NCI-H510A treated with DMSO at 0.1 percent for 48 hours (cell line): ENCODE measurements at regions not wholly inside any gene's neighbourhood (a gene's known extent, or its start where the extent isn't known, plus 50 kb on each side); places are given as distances from the start of the nearest gene placed in this dataset.
"Not testable (repeated sequence)": the region's sequence is repeated elsewhere in the genome, so short reads cannot be mapped to it uniquely, and the experiment has no call there.

ENCODE experiments used
- DNase-seq: peaks from one replicate; lab custom pipeline; 2025; lab: John Stamatoyannopoulos, UW

- no peak for DNase-seq
Measured at GRCh38 chr1:212495766-212496494, 63.2 kb downstream of the NENF start.

GRCh38 chr1:212496682-212497081 lies 64.0 kb downstream of the NENF start:
- DNase-seq, result no peak

GRCh38 chr1:212497553-212497952 lies 64.8 kb downstream of the NENF start:
- DNase-seq, result no peak

DNA sequence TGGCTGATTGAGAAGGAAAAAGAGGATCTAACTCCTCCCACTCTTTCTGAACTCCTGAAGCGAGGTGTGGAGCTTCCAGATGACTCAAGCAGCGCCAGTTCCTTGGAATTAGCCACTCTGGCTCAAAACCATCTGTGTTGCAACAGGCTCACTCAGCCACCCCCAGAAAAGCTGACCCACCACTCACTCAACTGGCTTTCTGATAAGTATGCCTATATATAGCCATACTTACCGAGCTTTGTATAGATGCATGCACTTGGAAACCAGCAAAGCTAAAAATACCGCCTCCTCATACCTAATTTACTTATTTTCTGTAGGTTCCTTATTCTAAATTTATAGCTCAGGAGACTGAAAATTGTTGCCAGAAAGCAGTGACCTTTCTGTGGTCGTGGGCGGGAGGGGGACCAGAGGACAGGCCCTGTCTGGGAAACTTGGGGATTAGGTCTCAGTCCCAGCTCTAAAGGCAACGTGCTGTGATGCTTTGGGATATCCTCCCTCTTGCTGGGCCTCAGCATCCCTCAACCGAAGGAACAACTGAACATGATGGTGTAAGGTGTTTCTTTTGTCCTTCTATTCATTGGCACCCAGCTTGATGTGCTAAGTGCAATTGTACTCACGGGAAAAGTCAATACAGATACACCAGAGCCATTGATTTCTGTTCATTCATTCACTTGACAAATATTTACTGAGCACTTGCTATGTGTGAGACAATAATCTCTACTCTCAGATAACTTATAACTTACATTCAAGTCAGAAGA lies 65.7 kb downstream of the NENF start:
- DNase-seq, result peak; percentile 77

- no peak for DNase-seq
Measured at GRCh38 chr1:212500351-212500750, 67.6 kb downstream of the NENF start.

DNA sequence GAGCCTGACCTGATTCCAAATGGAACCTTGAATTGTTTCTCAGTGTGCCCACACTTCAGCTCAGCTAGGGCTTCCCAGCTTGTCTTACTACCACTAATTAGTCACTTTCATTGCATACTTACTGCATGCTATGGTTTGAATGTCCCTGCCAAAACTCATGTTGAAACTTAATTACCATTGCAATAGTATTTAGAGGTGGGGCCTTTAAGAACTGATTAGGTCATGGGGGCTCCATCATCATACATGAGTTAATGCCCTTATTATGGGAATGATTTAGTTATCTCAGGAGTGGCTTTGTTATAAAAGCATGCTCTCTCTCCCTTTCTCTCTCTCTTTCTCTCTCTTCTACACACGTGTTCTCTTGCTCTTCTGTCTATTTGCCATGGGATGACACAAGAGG lies 68.3 kb downstream of the NENF start:
- no peak for DNase-seq

DNA sequence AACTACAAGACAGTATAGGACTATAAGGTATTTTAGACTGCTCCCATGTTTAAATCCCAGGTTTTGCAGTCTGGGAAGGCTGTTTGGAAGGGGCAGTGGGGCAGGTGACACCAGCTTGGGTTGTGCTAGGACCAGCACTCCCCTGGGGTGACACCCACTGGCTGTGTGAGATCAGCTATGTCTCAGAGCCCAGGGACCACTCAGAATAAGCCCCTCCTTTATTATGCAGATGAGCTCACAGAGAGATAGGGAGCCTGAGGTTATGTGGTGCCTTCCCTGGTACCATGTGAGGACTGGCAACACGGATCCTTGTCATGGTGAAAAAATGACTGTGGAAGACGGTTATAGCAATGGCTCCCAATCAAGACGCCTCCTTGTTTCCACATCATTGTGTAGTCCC lies 71.0 kb downstream of the NENF start:
- no peak for DNase-seq

DNA sequence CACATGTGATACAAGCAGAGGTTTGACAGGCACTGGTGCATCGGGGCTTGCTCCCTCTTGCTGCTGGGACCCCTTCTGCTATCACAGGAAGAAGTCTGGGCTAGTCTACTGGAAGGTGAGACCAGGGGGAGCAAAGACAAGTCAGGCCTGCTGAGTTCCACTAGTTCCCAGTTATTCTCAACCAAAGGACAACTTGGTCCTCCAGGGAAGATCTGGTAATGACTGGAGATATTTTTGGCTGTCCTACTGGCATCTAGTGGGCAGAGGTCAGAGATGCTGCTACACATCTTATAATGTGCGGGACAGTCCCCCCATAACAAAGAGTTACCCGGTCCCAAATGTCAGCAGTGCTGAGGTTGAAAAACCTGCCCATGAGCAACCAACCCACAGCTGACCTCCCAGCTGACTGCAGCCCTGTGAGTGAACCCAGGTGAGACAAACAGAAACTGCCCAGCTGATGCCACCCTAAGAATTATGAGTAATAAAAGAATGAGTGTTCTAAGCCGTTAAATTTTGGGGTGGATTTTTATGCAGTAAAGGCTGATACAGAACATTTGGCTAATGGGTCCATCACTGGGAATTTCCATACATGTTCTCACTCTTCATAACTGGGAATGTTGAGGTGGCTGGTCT lies 71.6 kb downstream of the NENF start:
- no peak for DNase-seq

- DNase-seq, result no peak
Measured at GRCh38 chr1:212506666-212507065, 73.9 kb downstream of the NENF start.

DNA sequence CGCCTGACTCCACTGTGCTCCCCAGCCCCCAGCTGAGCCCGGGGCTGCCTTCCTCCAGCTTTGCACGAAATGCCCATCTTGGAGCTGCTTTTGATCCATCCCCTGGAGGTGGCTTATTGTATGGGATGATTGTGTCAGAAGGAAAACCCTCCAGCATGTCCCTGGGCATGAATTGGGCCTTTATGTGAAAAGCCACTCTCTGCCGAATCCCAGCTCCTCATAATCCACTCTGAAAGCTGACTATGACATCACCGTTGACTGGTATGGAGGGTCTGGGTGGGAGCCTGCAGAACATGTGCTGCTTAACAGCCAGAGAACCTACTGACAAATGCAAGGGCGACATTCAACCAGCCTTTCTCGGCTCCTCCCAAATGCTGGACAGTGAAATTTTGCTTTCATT lies 74.6 kb downstream of the NENF start:
- no peak for DNase-seq

GRCh38 chr1:212512816-212513559 lies 80.3 kb downstream of the NENF start:
- no peak for DNase-seq

- no peak for DNase-seq
Measured at GRCh38 chr1:212513586-212513985, 80.9 kb downstream of the NENF start.

DNA sequence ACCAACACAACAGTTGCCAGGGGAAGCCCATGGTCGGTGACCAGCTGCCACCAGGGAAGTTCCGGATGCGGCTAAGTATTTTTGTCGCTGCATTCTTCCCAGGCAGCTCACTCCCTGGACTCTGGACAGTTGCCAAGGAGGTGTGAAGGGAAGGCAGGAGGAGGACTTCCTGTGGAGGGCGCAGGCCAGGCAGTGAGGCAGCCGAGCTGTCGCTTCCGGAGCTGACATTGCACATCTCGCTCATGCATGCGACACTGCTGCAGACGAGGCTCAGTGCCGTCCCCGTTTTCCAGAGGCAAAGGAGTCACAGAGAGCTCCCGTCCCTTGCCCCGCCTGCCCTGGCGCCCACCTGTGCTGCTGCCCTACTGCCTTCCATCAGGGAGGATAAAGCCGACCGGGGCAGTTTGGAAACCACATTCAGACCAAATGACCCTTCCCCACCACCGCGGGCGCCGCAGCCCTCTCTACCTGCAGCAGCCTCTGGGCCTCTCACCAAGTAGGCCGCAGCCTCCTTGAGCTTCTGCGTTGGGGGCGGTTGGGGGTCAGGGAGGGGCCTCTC lies 81.4 kb downstream of the NENF start:
- peak; percentile 46 for DNase-seq

GRCh38 chr1:212514782-212515181 lies 82.1 kb downstream of the NENF start:
- no peak for DNase-seq

DNA sequence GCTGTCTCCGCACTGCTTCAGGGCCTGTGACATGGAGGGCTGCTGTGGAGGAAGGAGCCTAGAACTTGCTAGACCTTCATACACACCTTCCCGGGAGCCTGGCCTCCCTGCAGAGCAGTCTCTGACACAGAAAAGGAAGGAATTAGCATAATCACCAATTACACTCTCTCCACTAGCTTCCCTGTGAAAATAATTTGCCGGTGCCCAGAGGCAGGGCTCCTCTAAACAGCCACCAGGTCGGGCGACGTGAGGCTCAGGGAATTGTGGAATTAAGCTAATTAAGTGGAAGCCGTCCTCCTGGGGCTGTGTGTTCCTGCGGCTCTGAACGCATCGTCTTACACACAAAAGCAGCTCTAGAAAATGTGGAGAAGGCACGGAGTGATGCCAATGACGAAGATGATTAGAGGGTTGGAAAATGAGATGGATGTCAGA lies 82.6 kb downstream of the NENF start:
- no peak for DNase-seq

DNA sequence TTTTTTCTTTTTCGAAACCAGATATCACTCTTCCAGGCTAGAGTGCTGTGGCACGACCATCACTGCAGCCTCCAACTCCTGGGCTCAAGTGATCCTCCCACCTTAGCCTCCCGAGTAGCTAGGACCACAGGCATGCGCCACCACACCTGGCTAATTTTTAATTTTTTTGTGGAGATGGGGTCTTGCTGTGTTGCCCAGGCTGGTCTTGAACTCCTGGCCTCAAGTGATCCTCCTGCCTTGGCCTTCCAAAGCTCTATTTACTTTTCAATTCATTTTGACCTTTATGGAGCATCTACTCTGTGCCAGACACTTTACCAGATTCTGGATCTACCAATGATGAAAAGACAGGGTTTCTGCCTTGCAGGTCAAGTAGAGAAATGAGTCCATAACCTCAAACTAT lies 83.3 kb downstream of the NENF start:
- DNase-seq, result not testable (repeated sequence)

DNA sequence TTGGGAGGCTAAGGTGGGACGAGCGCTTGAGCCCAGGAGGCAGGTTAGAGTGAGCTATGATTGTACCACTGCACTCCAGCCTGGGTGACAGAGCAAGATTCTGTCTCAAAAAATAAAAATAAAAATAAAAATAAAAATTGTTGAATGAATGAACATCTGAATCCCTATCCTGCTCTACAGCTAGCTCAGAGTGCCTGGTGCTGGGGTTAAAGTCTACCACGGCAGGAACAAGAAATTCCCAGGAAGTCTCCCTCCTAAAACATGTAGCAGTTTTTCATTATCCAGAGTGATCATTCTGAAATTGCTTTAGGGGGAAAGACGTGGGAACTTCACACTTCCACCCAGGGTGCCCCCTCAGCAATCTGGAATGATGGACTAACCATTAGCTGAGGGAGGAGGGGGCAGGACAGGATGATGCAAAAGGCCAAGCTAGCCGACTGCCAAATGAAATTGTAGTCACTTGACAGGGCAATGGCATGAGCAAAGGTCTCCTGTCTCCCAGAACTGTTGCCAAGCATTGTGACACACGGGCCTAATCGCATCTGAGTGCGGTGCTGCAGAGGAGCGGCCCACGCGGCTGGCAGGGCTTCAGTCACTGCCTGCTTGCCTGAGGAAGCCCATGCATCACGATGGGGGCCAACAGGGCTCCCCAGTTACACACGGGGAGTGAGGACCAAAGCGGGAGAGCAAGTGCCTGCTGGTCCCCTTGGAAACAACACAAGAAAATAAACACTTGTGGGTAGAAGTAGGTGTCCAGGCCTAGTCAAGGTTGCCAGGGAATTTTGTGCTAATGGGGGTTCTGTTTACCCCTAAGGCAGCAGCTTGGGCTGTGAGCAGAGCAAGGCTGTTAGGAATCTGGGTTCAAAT lies 85.7 kb downstream of the NENF start:
- no peak for DNase-seq

DNA sequence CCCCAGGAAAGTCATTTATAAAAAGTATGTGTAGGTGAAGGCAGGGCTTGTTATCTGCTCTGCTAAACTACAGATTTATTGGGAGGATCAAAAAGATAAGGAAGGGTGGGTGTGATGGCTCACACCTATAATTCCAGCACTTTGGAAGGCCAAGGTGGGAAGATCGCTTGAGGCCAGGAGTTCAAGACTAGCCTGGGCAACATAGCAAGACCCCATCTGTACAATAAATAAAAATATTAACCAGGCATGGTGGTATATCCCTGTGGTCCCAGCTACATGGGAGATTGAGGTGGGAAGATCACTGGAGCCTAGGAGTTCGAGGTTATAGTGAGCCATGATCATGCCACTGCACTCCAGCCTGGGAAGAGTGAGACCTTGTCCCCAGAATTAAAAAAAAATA lies 86.4 kb downstream of the NENF start:
- DNase-seq, result no peak

- DNase-seq, result no peak
Measured at GRCh38 chr1:212520299-212520698, 87.6 kb downstream of the NENF start.

GRCh38 chr1:212520746-212521145 lies 87.8 kb upstream of the ATF3 start:
- no peak for DNase-seq

- DNase-seq, result no peak
Measured at GRCh38 chr1:212525479-212526110, 83.0 kb upstream of the ATF3 start.
